ENCODE measurements at regions not wholly inside any gene's neighbourhood (a gene's known extent, or its start where the extent isn't known, plus 50 kb on each side); places are given as distances from the start of the nearest gene placed in this dataset.
"Not testable (repeated sequence)": the region's sequence is repeated elsewhere in the genome, so short reads cannot be mapped to it uniquely, and the experiment has no call there.

DNA sequence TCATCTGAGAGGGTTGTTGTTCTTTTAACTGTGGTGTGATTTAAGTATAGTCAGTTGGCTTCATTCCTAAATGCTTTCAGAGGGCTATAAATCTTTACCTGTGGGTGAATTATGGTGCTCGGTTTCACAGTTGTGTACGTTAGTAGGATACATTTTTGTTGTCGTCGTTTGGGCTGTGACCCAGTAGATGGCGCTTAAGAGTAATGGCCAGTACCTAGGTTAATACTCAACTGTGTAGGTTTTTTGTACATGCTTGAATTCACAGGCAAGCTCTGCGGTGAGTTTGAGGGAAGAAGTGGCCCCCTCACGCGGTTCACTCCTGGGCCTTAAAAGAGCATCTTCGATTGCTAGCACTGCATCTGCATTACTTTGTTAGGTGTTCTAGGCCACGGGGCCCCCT lies 571.7 kb upstream of the TGIF2LX start:
- not testable (repeated sequence) for H3K36me3 ChIP-seq (ENCODE audit: control insufficient read depth, low read length); H4K20me1 ChIP-seq (ENCODE audit: control insufficient read depth, insufficient read depth, low read depth, low read length); H3K27me3 ChIP-seq (ENCODE audit: control insufficient read depth, low read length); H3K4me3 ChIP-seq (ENCODE audit: low read length); H3K4me1 ChIP-seq (ENCODE audit: control insufficient read depth, low read length); H3K9me3 ChIP-seq (ENCODE audit: control insufficient read depth, insufficient read depth, low read length); H3K4me2 ChIP-seq (ENCODE audit: low read length); H3F3A ChIP-seq (ENCODE audit: control insufficient read depth, insufficient read depth); H3K27ac ChIP-seq (ENCODE audit: low read depth, low read length); H3K79me2 ChIP-seq (ENCODE audit: control insufficient read depth, low read length); H3K9me2 ChIP-seq (replicated peaks; ENCODE audit: control insufficient read depth, low read length)
- peak; percentile 12 for TF ChIP-seq CTCF (IDR thresholded peaks at IDR 0.05; ENCODE audit: low read depth, low read length, poor library complexity, severe bottlenecking)

GRCh38 chrX:89369904-89370303 lies 551.8 kb upstream of the TGIF2LX start:
- H3K4me1 ChIP-seq (ENCODE audit: control insufficient read depth, low read length); H4K20me1 ChIP-seq (ENCODE audit: control insufficient read depth, insufficient read depth, low read depth, low read length); H3K9me2 ChIP-seq (replicated peaks; ENCODE audit: control insufficient read depth, low read length); H3K4me3 ChIP-seq (ENCODE audit: low read length); H3K36me3 ChIP-seq (ENCODE audit: control insufficient read depth, low read length); H3K27me3 ChIP-seq (ENCODE audit: control insufficient read depth, low read length); H3F3A ChIP-seq (ENCODE audit: control insufficient read depth, insufficient read depth); H3K4me2 ChIP-seq (ENCODE audit: low read length); H3K9me3 ChIP-seq (ENCODE audit: control insufficient read depth, insufficient read depth, low read length); H3K79me2 ChIP-seq (ENCODE audit: control insufficient read depth, low read length); H3K27ac ChIP-seq (ENCODE audit: low read depth, low read length): not testable (repeated sequence)

- not testable (repeated sequence) for H3F3A ChIP-seq (ENCODE audit: control insufficient read depth, insufficient read depth); H3K9me3 ChIP-seq (ENCODE audit: control insufficient read depth, insufficient read depth, low read length); H3K4me3 ChIP-seq (ENCODE audit: low read length); H3K4me1 ChIP-seq (ENCODE audit: control insufficient read depth, low read length); H4K20me1 ChIP-seq (ENCODE audit: control insufficient read depth, insufficient read depth, low read depth, low read length); H3K79me2 ChIP-seq (ENCODE audit: control insufficient read depth, low read length); H3K27me3 ChIP-seq (ENCODE audit: control insufficient read depth, low read length); H3K27ac ChIP-seq (ENCODE audit: low read depth, low read length); H3K36me3 ChIP-seq (ENCODE audit: control insufficient read depth, low read length); H3K9me2 ChIP-seq (replicated peaks; ENCODE audit: control insufficient read depth, low read length); H3K4me2 ChIP-seq (ENCODE audit: low read length)
Observed at GRCh38 chrX:89393004-89393403, 528.7 kb upstream of the TGIF2LX start.

- H3K79me2 ChIP-seq (ENCODE audit: control insufficient read depth, low read length); H3K9me2 ChIP-seq (replicated peaks; ENCODE audit: control insufficient read depth, low read length); H3K4me1 ChIP-seq (ENCODE audit: control insufficient read depth, low read length); H4K20me1 ChIP-seq (ENCODE audit: control insufficient read depth, insufficient read depth, low read depth, low read length); H3K27me3 ChIP-seq (ENCODE audit: control insufficient read depth, low read length); H3F3A ChIP-seq (ENCODE audit: control insufficient read depth, insufficient read depth); H3K4me3 ChIP-seq (ENCODE audit: low read length); H3K9me3 ChIP-seq (ENCODE audit: control insufficient read depth, insufficient read depth, low read length); H3K27ac ChIP-seq (ENCODE audit: low read depth, low read length); H3K4me2 ChIP-seq (ENCODE audit: low read length); H3K36me3 ChIP-seq (ENCODE audit: control insufficient read depth, low read length): not testable (repeated sequence)
Observed at GRCh38 chrX:89402818-89403217, 518.9 kb upstream of the TGIF2LX start.

DNA sequence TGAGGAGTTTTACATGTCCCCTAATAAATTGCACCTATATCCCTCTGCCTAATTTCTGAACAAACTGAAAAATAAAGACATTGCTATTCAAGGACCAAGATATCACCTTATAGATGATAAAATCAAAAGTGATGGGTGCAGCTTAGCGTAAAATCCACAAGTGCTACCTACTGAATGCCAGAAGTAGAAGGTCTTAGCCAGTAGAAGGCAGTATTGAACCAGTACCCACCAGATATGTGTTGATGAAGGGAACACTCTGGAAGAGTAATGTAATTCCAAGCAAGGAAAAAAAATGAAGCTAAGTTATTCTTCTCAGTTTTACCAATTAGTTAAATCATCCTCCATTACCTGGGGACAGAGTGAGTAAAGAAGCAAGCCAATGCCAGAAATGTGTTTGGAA lies 516.6 kb upstream of the TGIF2LX start:
- not testable (repeated sequence) for H3K27ac ChIP-seq (ENCODE audit: low read depth, low read length); H3K36me3 ChIP-seq (ENCODE audit: control insufficient read depth, low read length); H3K4me3 ChIP-seq (ENCODE audit: low read length); H4K20me1 ChIP-seq (ENCODE audit: control insufficient read depth, insufficient read depth, low read depth, low read length); H3K4me2 ChIP-seq (ENCODE audit: low read length); H3K4me1 ChIP-seq (ENCODE audit: control insufficient read depth, low read length); H3F3A ChIP-seq (ENCODE audit: control insufficient read depth, insufficient read depth); H3K27me3 ChIP-seq (ENCODE audit: control insufficient read depth, low read length); H3K9me3 ChIP-seq (ENCODE audit: control insufficient read depth, insufficient read depth, low read length); H3K79me2 ChIP-seq (ENCODE audit: control insufficient read depth, low read length); H3K9me2 ChIP-seq (replicated peaks; ENCODE audit: control insufficient read depth, low read length)

DNA sequence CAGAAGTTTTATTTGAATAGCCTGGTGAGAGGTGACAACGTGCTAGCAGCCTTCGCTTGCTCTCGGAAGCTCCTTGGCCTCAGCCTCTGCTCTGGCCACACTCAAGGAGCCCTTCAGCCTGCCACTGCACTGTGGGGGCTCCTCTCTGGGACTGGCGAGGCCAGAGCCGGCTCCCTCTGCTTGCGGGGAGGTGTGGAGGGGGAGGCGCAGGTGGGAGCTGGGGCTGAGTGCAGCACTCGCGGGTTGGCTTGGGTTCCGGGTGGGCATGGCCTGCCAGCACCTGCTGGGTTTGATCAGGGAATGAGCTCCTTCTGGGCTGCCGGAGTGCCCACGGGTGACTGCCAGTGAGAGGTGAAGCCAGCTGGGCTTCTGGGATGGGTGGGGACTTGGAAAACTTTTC lies 504.8 kb upstream of the TGIF2LX start:
- not testable (repeated sequence) for H3K79me2 ChIP-seq (ENCODE audit: control insufficient read depth, low read length); H3K4me1 ChIP-seq (ENCODE audit: control insufficient read depth, low read length); H3F3A ChIP-seq (ENCODE audit: control insufficient read depth, insufficient read depth); H4K20me1 ChIP-seq (ENCODE audit: control insufficient read depth, insufficient read depth, low read depth, low read length); H3K9me3 ChIP-seq (ENCODE audit: control insufficient read depth, insufficient read depth, low read length); H3K4me3 ChIP-seq (ENCODE audit: low read length); H3K27ac ChIP-seq (ENCODE audit: low read depth, low read length); H3K4me2 ChIP-seq (ENCODE audit: low read length); H3K36me3 ChIP-seq (ENCODE audit: control insufficient read depth, low read length); H3K27me3 ChIP-seq (ENCODE audit: control insufficient read depth, low read length); H3K9me2 ChIP-seq (replicated peaks; ENCODE audit: control insufficient read depth, low read length)

GRCh38 chrX:89432652-89433231 lies 489.0 kb upstream of the TGIF2LX start:
- not testable (repeated sequence) for H4K20me1 ChIP-seq (ENCODE audit: control insufficient read depth, insufficient read depth, low read depth, low read length); H3K9me3 ChIP-seq (ENCODE audit: control insufficient read depth, insufficient read depth, low read length); H3K27me3 ChIP-seq (ENCODE audit: control insufficient read depth, low read length); H3K4me3 ChIP-seq (ENCODE audit: low read length); H3K9me2 ChIP-seq (replicated peaks; ENCODE audit: control insufficient read depth, low read length); H3K36me3 ChIP-seq (ENCODE audit: control insufficient read depth, low read length); H3K79me2 ChIP-seq (ENCODE audit: control insufficient read depth, low read length); H3K27ac ChIP-seq (ENCODE audit: low read depth, low read length); H3K4me1 ChIP-seq (ENCODE audit: control insufficient read depth, low read length); H3K4me2 ChIP-seq (ENCODE audit: low read length); H3F3A ChIP-seq (ENCODE audit: control insufficient read depth, insufficient read depth)

Data from DOHH2 (cell line).